ENCODE measurements at regions not wholly inside any gene's neighbourhood (a gene's known extent, or its start where the extent isn't known, plus 50 kb on each side); places are given as distances from the start of the nearest gene placed in this dataset.

GRCh38 chr6:106802139-106802538 is 172.4 kb downstream of the CD24 start:
- no peak for TF ChIP-seq CTCF (IDR thresholded peaks at IDR 0.05)

- TF ChIP-seq CTCF (IDR thresholded peaks at IDR 0.05): no peak
These were observed 171.9 kb downstream of the QRSL1 start for GRCh38 chr6:106801256-106801655.

- TF ChIP-seq CTCF (IDR thresholded peaks at IDR 0.05): no peak
These were observed 171.0 kb downstream of the QRSL1 start for GRCh38 chr6:106800379-106800778.

- no peak for TF ChIP-seq CTCF (IDR thresholded peaks at IDR 0.05)
These were observed 169.9 kb downstream of the QRSL1 start for GRCh38 chr6:106799031-106799894.

- TF ChIP-seq CTCF (IDR thresholded peaks at IDR 0.05): no peak
These were observed 167.8 kb downstream of the QRSL1 start for GRCh38 chr6:106797186-106797585.

GRCh38 chr6:106796781-106797180 is 167.4 kb downstream of the QRSL1 start:
- TF ChIP-seq CTCF (IDR thresholded peaks at IDR 0.05): no peak

- no peak for TF ChIP-seq CTCF (IDR thresholded peaks at IDR 0.05)
These were observed 164.8 kb downstream of the QRSL1 start for GRCh38 chr6:106794129-106794528.

Data from LNCAP (cell line).